RWPE2 (cell line): ENCODE measurements at regions not wholly inside any gene's neighbourhood (a gene's known extent, or its start where the extent isn't known, plus 50 kb on each side); places are given as distances from the start of the nearest gene placed in this dataset.

ENCODE experiments used
- ATAC-seq: fragments of 200-7000 bp; cut with Tn5 transposase; 3 replicates; pipeline ENCODE4 v1.9.1; 2021; ENCODE audit warnings: low read depth
- DNase-seq: peaks from one replicate; pipeline ENCODE4 v3.0.0-alpha.2; 2020; ENCODE audit warnings: low spot score
- H3K27ac ChIP-seq: fragments of 450-650 bp; 2 replicates; pipeline ENCODE4 v1.5.1; 2017; ENCODE audit warnings: mild to moderate bottlenecking; ENCODE audit not compliant: poor library complexity, severe bottlenecking
- H3K27me3 ChIP-seq: fragments of 250-450 bp; sonication (Bioruptor Pico); 2 replicates; pipeline ENCODE4 v1.5.1; 2021; ENCODE audit warnings: mild to moderate bottlenecking, moderate library complexity; ENCODE audit not compliant: insufficient read depth, poor library complexity, severe bottlenecking
- H3K36me3 ChIP-seq: fragments of 250-450 bp; sonication (Bioruptor Pico); 2 replicates; pipeline ENCODE4 v1.5.1; 2020; ENCODE audit warnings: low read depth, mild to moderate bottlenecking, moderate library complexity
- H3K4me1 ChIP-seq: fragments of 250-450 bp; sonication (Bioruptor Pico); 2 replicates; pipeline ENCODE4 v1.5.1; 2021; ENCODE audit warnings: mild to moderate bottlenecking, moderate library complexity; ENCODE audit not compliant: insufficient read depth, poor library complexity, severe bottlenecking
- H3K4me3 ChIP-seq: fragments of 250-450 bp; sonication (Bioruptor Pico); 2 replicates; pipeline ENCODE4 v1.5.1; 2021; ENCODE audit warnings: mild to moderate bottlenecking, moderate library complexity; ENCODE audit not compliant: severe bottlenecking
- H3K9me3 ChIP-seq: fragments of 250-450 bp; sonication (Bioruptor Pico); 2 replicates; pipeline ENCODE4 v1.5.1; 2021; ENCODE audit warnings: mild to moderate bottlenecking, moderate library complexity; ENCODE audit not compliant: severe bottlenecking
- TF ChIP-seq, protein P1 (sequence below): fragments of 450-650 bp; IDR thresholded peaks from one replicate; pipeline ENCODE4 v1.5.1; 2017; ENCODE audit warnings: mild to moderate bottlenecking, moderate library complexity; ENCODE audit not compliant: poor library complexity, severe bottlenecking

DNA sequence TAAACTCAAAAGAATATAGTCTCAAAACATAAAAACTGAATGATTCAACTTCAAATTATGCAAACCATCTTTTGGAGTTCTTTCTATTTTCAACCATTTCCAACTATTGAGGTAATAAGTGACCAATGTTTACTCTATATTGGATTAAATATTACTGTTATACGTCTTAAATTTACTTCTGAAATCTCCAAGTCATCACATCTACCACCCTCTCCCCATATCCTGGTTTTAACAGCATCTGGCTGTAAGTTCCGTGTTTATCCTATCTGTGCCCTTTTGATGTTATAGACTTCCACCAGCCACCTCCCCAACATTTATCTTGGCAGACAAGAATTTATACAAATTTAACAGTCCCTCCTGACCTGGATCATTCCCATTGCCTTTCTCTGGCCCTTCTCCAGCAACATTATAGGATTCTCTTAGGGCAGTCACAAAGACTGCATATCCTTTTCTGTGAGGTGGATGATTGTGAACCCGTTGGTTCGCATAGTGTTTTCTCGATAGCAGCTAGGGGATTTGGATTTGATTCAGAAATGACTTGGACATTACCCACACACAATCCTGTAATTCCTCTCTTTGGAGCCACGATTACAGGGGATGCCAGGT is 313.4 kb upstream of the FMN2 start:
- H3K27me3 ChIP-seq, result no peaks in the 10 kb centered on the region
- H3K4me1 ChIP-seq, result no peaks in the 10 kb centered on the region
- H3K4me3 ChIP-seq, result no peak overlapping the region
- TF ChIP-seq, protein P1, sequence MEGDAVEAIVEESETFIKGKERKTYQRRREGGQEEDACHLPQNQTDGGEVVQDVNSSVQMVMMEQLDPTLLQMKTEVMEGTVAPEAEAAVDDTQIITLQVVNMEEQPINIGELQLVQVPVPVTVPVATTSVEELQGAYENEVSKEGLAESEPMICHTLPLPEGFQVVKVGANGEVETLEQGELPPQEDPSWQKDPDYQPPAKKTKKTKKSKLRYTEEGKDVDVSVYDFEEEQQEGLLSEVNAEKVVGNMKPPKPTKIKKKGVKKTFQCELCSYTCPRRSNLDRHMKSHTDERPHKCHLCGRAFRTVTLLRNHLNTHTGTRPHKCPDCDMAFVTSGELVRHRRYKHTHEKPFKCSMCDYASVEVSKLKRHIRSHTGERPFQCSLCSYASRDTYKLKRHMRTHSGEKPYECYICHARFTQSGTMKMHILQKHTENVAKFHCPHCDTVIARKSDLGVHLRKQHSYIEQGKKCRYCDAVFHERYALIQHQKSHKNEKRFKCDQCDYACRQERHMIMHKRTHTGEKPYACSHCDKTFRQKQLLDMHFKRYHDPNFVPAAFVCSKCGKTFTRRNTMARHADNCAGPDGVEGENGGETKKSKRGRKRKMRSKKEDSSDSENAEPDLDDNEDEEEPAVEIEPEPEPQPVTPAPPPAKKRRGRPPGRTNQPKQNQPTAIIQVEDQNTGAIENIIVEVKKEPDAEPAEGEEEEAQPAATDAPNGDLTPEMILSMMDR, result no peak
- DNase-seq, result no peak
- no peak for ATAC-seq
- H3K36me3 ChIP-seq, result no peaks in the 10 kb centered on the region
- H3K27ac ChIP-seq, result no peak overlapping the region
- no peaks in the 10 kb centered on the region for H3K9me3 ChIP-seq

DNA sequence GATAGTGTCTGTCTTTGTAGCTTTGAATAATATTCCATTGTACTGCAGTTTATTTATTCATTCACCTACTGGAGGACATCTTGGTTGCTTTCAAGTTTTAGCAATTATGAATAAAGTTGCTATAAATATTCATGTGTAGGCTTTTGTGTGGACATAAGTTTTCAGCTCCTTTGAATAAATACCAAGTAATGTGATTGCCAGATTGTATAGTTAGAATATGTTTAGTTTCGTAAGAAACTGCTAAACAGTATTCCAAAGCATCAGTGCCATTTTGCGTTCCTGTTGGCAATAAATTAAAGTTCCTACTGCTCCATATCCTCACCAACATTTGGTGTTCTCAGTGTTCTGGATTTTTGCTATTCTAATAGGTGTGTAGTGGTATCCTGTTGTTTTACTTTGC is 311.7 kb upstream of the FMN2 start:
- no peaks in the 10 kb centered on the region for H3K4me1 ChIP-seq
- no peak overlapping the region for H3K4me3 ChIP-seq
- no peaks in the 10 kb centered on the region for H3K27me3 ChIP-seq
- DNase-seq (no peak), ATAC-seq (no peak)
- no peak overlapping the region for H3K27ac ChIP-seq
- H3K36me3 ChIP-seq, result no peaks in the 10 kb centered on the region
- TF ChIP-seq, protein P1, result no peak
- H3K9me3 ChIP-seq, result no peaks in the 10 kb centered on the region

- no peaks in the 10 kb centered on the region for H3K9me3 ChIP-seq
- no peaks in the 10 kb centered on the region for H3K27me3 ChIP-seq
- DNase-seq, result no peak
- no peak for ATAC-seq
- no peaks in the 10 kb centered on the region for H3K36me3 ChIP-seq
- TF ChIP-seq, protein P1, result no peak
- H3K4me3 ChIP-seq, result no peak overlapping the region
- H3K27ac ChIP-seq, result no peak overlapping the region
- H3K4me1 ChIP-seq, result no peaks in the 10 kb centered on the region
These were observed 306.8 kb upstream of the FMN2 start for GRCh38 chr1:239784896-239785295.

GRCh38 chr1:239785576-239785975 is 306.1 kb upstream of the FMN2 start:
- DNase-seq (no peak), ATAC-seq (no peak)

DNA sequence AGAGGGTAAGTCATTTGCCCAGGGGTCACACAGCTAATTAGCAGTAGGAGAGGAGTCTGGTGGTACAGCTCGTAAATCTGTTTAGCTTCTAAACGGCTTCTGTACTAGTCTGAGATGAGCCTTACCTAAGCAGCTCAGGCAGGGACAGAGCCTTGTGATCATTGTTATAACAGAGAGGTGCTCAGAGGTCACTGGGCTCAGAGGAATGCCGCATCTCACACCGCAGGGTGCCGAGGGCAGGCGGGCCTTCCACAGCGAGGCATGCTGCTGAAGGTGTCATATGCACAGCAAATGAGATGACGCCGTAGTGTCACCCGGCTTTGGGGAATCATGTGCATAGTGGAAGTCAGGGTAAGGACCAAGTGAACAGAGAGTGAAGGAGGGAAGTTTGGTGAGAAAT is 305.2 kb upstream of the FMN2 start:
- Histone ChIP-seq H3K27ac (no peak overlapping the region), H3K27me3 (no peaks in the 10 kb centered on the region), H3K9me3 (no peaks in the 10 kb centered on the region), H3K36me3 (no peaks in the 10 kb centered on the region), H3K4me3 (no peak overlapping the region), H3K4me1 (no peaks in the 10 kb centered on the region)
- TF ChIP-seq, protein P1, result no peak
- ATAC-seq, result no peak
- DNase-seq, result no peak

More at GRCh38 chr1:239785576-239785975, 306.1 kb upstream of the FMN2 start:
- TF ChIP-seq, protein P1, result no peak
- H3K36me3 ChIP-seq, result no peaks in the 10 kb centered on the region
- no peaks in the 10 kb centered on the region for H3K9me3 ChIP-seq
- no peak overlapping the region for H3K4me3 ChIP-seq
- no peak overlapping the region for H3K27ac ChIP-seq
- H3K27me3 ChIP-seq, result no peaks in the 10 kb centered on the region
- no peaks in the 10 kb centered on the region for H3K4me1 ChIP-seq
